Activated CD8-positive, alpha-beta T cell treated with anti-CD3 and anti-CD28 coated beads for 36 hours (primary cell): ENCODE measurements at regions not wholly inside any gene's neighbourhood (a gene's known extent, or its start where the extent isn't known, plus 50 kb on each side); places are given as distances from the start of the nearest gene placed in this dataset.
"Not testable (repeated sequence)": the region's sequence is repeated elsewhere in the genome, so short reads cannot be mapped to it uniquely, and the experiment has no call there.

Source experiments
- ATAC-seq: fragments of 200-7000 bp; cut with Tn5 transposase; one replicate; pipeline ENCODE4 v1.10.0; 2021; ENCODE audit warnings: mild to moderate bottlenecking, moderate library complexity
- CTCF ChIA-PET: fragments of 350-600 bp; sonication (Branson Sonifier 250); formaldehyde crosslinking; loops from one replicate; lab custom pipeline; 2021; ENCODE audit warnings: antibody characterized with exemption; lab: Charles Lee
- POLR2A ChIA-PET: fragments of 350-600 bp; sonication (Branson Sonifier 250); formaldehyde crosslinking; loops from one replicate; lab custom pipeline; 2021; ENCODE audit warnings: antibody characterized with exemption; lab: Charles Lee
- DNase-seq: peaks from one replicate; pipeline ENCODE4 v3.0.0-alpha.2; 2020
- H3K27ac Mint-ChIP-seq: one replicate; pipeline ENCODE4 v1.8.0; 2021; ENCODE audit warnings: mild to moderate bottlenecking, mixed read lengths
- H3K27me3 Mint-ChIP-seq: one replicate; pipeline ENCODE4 v1.8.0; 2021; ENCODE audit warnings: mixed read lengths
- H3K36me3 Mint-ChIP-seq: one replicate; pipeline ENCODE4 v1.8.0; 2021; ENCODE audit warnings: low read depth, mixed read lengths
- H3K4me1 Mint-ChIP-seq: one replicate; pipeline ENCODE4 v1.8.0; 2021; ENCODE audit warnings: low read depth, mixed read lengths
- H3K4me3 Mint-ChIP-seq: one replicate; pipeline ENCODE4 v1.8.0; 2021; ENCODE audit warnings: mild to moderate bottlenecking, moderate library complexity, mixed read lengths
- H3K9me3 Mint-ChIP-seq: one replicate; pipeline ENCODE4 v1.8.0; 2021; ENCODE audit warnings: mixed read lengths
- intact Hi-C: fragments of 100-400 bp; cut with micrococcal nuclease; formaldehyde crosslinking; loops from one replicate; pipeline ENCODE4 v1.10.0; 2022

DNA sequence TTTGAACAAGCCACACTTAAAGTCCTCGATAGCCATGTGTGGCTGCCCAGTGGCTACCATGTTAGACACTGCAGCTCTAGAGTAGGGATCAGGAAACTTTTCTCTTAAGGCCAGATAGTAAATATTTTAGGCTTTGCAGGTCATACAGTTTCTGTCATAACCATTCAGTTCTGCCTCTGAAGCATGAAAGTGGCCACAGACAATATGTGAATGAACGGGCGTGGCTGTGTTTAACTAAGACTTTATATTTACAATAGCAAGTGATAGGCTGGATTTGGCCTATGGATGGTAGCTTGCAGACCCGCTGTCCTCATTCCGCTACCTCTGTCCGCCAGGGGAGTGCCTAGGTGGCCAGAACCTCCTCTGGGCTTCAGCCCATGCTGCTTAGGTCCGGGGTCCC lies 204.6 kb downstream of the LIPI start:
- ATAC-seq, H3K27ac Mint-ChIP-seq, intact Hi-C loops, CTCF ChIA-PET, POLR2A ChIA-PET, H3K4me3 Mint-ChIP-seq, H3K27me3 Mint-ChIP-seq, H3K36me3 Mint-ChIP-seq, DNase-seq, H3K4me1 Mint-ChIP-seq, H3K9me3 Mint-ChIP-seq: not testable (repeated sequence)

DNA sequence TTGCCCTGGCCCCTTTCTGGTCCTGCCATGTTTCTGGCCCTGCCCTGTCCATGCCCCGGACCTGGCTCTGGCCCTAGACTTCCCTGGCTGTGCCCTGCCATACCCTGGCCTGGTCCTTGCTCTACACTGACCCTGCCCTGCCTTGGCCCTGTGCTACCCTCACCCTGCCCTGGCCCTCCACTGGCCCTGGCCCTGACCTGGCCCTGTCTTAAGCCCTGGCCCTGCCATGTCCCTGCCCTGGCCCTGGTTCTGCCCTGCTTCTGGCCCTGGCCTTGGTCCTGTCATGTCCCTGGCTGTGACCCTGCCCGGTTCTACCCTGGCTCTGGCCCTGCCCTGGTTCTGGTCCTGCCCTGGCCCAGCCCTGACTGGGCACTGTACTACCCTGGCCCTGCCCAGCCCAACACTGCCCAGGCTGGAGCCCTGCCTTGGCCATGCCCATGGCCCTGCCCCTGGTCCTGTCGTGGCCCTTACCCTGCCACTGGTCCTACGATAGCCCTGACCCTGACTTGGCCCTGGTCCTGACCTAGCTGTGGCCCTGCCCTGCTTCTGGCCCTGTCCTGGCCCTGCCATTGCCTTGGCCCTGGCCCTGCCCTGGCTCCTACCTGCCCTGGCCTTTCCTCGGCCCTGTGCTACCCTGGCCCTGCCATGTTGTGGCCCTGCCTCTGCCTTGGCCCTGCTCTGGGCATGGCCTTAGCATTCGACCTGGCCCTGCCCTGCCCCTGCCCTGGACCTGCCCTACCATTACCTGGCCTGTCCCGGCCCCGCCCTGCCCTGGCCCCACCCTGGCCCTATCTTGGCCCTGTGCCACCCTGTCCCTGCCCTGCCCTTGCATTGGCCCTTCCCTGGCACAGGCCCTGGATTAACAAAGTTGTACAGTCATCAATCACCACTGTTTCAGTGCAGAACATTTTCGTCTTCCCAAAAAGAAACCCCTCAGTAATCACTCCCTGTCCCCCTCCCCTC lies 223.5 kb downstream of the LIPI start:
- H3K27me3 Mint-ChIP-seq, CTCF ChIA-PET, intact Hi-C loops, H3K4me1 Mint-ChIP-seq, ATAC-seq, H3K4me3 Mint-ChIP-seq, DNase-seq, H3K27ac Mint-ChIP-seq, H3K9me3 Mint-ChIP-seq, H3K36me3 Mint-ChIP-seq, POLR2A ChIA-PET: not testable (repeated sequence)

DNA sequence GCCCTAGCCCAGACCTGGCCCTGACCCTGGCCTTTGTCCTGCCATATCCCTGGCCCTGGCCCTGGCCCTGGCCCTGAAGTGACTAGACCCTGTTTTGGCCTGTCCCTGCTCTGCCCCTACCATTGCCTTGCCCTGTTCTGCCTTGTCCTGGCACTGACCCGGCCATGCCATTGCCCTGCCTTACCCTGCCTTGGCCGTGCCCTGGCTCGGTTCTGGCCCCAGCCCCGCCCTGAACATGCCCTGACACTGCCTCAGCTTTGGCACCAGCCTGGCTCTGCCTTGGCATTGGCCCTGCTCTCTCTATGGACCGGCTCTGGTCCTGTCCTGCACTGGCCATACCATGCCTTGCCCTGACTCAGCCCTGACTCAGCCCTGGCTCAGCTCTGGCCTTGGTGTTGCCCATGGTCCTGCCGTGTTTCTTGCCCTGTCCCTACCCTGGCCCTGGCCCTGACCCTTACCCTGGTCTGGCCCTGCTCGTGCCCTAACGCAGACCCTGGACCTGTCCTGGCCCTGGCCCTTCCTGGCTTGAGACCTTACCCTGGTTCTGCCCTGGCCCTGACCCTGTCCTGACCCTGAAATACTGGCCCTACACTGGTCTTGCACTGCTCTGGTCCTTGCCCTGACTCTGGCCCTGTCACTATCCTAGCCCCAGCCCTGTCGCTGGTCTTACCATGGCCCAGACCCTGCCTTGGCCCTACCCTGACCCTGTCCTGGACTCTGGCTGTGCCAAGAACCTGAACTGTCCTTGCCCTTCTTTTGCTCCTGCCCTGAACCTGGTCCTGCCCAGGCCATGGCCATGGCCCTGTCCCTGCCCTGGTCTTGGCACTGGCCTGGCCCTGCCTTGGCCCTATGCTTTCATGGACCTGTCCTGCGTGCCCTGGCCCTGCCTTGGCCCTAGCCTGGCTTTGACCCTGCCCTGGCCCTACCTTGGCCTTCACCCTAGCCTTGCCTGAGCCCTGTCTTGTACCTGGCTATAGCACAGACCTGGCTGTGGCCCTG lies 224.6 kb downstream of the LIPI start:
- POLR2A ChIA-PET, H3K4me3 Mint-ChIP-seq, H3K27ac Mint-ChIP-seq, H3K9me3 Mint-ChIP-seq, H3K4me1 Mint-ChIP-seq, CTCF ChIA-PET, H3K27me3 Mint-ChIP-seq, DNase-seq, ATAC-seq, H3K36me3 Mint-ChIP-seq, intact Hi-C loops: not testable (repeated sequence)

DNA sequence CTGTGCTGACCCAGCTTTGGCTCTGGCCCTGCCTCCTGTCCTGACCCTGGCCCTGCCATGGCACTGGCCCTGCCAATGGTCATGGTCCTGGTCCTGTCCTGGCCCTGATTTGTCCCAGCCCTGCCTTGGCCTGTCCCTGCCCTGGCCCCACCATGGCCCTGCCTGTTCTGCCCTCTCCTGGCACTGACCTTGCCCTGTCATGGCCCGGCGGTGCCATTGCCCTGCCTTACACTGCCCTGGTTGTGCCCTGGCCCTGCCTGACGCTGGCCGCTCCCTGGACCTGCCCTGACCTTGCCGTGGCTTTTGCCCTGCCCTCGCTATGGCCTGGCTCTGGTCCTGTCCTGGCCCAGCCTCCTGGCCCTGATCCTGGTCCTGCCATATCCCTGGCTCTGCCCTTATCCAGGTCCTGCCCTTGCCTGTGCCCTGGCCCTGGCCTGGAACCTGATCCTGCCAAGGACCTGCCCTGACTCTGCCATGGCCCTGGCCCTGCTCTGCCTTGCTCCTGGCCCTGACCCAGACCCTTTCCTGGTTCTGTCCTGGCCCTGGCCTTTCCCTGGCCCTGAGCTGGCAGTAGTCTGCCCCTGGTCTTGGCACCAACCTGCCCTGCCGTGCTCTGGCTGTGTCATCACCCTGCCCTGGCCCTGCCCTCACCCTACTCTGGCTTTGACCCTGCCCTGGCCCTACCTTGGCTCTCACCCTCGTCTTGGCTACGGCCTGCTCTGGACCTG lies 225.5 kb downstream of the LIPI start:
- POLR2A ChIA-PET, H3K9me3 Mint-ChIP-seq, H3K27me3 Mint-ChIP-seq, intact Hi-C loops, CTCF ChIA-PET, ATAC-seq, H3K4me3 Mint-ChIP-seq, H3K27ac Mint-ChIP-seq, H3K36me3 Mint-ChIP-seq, DNase-seq, H3K4me1 Mint-ChIP-seq: not testable (repeated sequence)

DNA sequence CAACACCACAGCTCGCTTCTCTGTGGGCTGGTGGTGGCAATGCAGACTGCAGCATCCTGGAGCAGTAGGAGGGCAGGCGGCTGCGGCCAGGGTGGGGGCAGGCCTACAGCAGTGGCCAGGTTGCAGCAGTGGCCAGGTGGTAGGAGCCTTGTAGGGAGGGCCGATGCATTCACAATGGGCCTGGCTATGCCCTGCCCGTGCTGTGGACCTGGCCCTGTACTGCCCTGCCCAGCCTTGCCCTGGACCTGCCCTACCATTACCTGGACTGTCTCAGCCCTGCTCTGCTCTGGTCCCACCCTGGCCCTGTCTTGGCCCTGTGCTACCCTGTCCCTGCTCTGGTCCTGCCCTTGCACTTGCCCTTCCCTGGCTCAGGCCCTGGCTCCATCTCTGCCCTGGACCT lies 226.0 kb downstream of the LIPI start:
- DNase-seq, CTCF ChIA-PET, H3K27ac Mint-ChIP-seq, ATAC-seq, intact Hi-C loops, POLR2A ChIA-PET, H3K4me1 Mint-ChIP-seq, H3K4me3 Mint-ChIP-seq, H3K36me3 Mint-ChIP-seq, H3K9me3 Mint-ChIP-seq, H3K27me3 Mint-ChIP-seq: not testable (repeated sequence)

DNA sequence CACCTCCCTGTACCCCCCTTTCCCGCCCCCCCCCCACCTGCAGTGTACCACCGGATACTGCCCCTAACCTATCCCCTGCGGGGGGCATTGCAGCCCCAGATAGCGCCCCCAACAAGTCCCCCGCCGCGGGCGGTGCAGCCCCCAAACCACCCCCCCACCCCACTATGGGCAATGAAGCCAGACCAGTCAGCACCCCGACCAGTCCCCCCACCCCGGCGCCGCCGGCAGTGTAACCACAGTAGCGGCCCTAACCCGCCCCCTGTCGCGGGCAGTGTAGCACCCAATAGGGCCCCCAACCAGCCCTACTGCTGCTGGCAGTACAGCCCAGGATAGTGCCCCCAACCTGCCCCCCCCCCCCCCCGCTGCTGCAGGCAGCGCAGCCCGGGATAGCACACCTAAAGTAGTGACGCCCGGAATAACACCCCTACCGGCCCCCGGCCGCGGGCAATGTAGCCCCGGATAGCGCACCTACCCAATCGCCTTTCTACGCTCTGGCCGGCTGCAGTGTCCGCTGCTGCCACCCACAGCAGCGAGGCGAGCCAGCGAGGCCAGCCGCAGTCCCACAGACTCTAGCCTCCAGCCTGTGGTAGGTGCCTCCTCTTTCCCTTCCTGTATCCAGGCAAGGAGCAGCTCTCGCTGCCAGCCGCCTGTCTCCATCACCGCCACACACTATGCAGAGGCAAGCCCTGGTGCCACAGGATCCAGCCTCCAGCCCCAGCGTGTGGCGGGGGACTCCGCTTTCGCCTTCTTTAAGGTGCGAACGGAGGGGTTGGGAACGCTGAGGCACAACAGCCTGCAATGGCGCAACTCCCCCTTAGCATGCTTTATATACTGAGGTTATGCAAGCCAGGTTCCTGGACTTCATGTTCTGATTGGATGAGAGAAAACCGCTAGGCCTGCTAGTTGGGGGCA lies 229.3 kb downstream of the LIPI start:
- intact Hi-C loops, H3K4me3 Mint-ChIP-seq, H3K4me1 Mint-ChIP-seq, H3K27ac Mint-ChIP-seq, CTCF ChIA-PET, ATAC-seq, DNase-seq, POLR2A ChIA-PET, H3K9me3 Mint-ChIP-seq, H3K36me3 Mint-ChIP-seq, H3K27me3 Mint-ChIP-seq: not testable (repeated sequence)

DNA sequence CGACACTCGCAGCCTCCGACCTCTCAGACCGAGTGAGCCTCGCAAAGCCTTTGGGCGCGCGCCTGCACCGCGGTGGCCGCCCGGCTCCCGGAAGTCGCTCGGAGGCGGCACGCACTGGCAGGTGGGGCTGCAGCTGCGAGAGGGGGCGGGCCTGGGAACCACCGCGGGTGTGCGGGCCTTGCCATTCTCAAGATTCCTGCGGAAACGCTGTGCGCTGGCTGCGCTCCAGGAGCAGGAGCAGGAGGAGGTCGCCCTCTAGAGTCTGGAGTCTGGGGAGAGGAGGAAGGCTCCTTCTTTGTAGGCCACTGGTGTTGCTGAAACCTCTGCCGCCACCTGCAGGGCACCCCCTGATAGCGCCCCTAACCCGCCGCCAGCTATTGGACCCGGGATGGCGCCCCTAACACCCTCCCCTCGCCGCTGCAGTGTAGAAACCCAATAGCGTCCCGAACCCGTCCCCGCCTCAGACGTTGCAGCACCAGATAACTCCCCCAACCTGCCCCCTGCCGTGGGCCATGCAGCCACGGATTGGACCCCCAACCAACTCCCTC lies 230.6 kb downstream of the LIPI start:
- peak; percentile 97 for ATAC-seq
- H3K36me3 Mint-ChIP-seq, POLR2A ChIA-PET, H3K9me3 Mint-ChIP-seq, H3K27me3 Mint-ChIP-seq, CTCF ChIA-PET, intact Hi-C loops, H3K27ac Mint-ChIP-seq, H3K4me1 Mint-ChIP-seq: not testable (repeated sequence)
- H3K4me3 Mint-ChIP-seq, result peak overlapping the region; percentile 61
- peak; percentile 59 for DNase-seq

DNA sequence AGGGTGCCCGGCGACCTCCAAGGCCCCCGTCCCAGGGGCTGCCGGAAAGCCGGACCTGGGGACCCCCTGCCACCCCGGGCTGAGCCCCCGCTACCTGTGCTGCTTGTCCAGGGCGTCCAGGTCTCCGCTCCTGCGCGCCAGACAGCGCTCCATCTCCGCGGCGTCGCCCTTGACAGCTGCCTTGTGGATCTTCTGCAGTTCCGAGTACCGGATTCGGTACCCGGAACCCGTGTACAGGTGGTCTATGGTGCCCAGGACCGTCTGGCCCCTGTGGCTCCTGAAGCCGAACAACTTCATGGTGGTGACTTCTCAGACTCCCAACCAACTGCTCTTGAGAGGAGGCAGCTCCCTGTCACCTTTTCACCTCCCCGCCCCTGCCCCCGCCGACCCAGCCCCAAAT lies 231.1 kb downstream of the LIPI start:
- intact Hi-C loops, POLR2A ChIA-PET, CTCF ChIA-PET, H3K27ac Mint-ChIP-seq, H3K9me3 Mint-ChIP-seq, H3K4me1 Mint-ChIP-seq, H3K36me3 Mint-ChIP-seq, H3K27me3 Mint-ChIP-seq: not testable (repeated sequence)
- peak overlapping the region; percentile 61 for H3K4me3 Mint-ChIP-seq
- peak; percentile 3 for DNase-seq
- peak; percentile 23 for ATAC-seq

DNA sequence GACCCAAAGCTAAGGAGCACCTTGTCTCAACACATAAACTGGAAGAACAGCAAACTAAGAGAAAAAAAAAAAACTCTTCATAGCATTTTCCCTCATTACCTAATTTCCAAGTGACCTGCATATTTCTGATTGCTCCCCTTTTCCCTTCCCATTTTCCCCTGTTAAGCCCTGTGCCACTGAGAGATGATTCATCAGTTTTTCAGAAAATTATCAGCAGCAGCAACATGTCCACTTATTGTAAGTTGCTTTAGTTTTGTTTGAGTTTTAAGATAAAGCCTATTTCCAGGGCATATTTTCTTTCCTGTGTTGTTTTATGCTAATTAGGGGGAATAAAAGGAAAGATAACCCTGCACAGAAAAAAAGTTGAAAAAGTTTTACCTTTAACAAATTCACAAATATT lies 236.2 kb downstream of the LIPI start:
- CTCF ChIA-PET, intact Hi-C loops, H3K4me3 Mint-ChIP-seq, H3K4me1 Mint-ChIP-seq, H3K27me3 Mint-ChIP-seq, DNase-seq, ATAC-seq, H3K36me3 Mint-ChIP-seq, H3K9me3 Mint-ChIP-seq, H3K27ac Mint-ChIP-seq, POLR2A ChIA-PET: not testable (repeated sequence)

DNA sequence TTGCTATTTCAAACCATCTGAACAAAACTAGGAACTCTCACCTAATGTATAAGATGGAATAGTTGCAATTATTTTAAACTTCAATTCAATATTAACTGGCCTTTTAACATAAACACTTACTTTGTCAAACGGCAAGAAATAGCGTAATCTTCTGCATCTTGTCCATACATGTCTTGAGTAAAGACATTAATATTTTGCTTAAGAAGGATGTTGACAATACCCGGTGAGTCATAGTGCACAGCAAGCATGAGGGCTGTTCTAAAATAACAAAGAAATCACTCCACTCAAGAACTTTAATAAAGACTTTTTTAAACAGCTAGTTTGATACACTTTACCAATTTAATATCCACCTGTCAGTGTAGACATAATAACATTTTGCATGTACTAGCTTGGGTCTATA lies 240.9 kb downstream of the LIPI start:
- H3K9me3 Mint-ChIP-seq, DNase-seq, H3K4me1 Mint-ChIP-seq, H3K27ac Mint-ChIP-seq, ATAC-seq, H3K4me3 Mint-ChIP-seq, H3K27me3 Mint-ChIP-seq, H3K36me3 Mint-ChIP-seq, intact Hi-C loops, CTCF ChIA-PET, POLR2A ChIA-PET: not testable (repeated sequence)
